ENCODE measurements at regions not wholly inside any gene's neighbourhood (a gene's known extent, or its start where the extent isn't known, plus 50 kb on each side); places are given as distances from the start of the nearest gene placed in this dataset.

DNA sequence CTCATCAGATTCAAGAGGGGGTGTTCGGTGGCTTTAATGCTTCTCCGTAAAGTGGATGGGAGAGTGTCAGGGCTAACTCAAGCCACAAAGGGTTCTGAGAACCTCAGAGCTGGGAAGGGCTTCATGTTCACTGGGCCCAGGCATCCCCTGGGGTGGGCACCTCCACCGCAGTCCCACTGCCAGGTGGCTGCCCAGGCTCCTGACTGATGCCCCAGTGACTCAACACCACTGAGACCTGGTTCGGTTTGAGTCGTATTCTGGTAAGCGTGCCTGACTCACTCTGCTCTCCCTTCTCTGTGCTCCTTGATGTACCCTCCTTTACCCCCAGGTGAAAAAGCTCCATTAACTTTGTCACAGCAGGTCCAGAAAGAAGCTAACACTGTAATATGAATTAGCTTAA, 304.6 kb downstream of the RPLP1 start:
- no peaks in the 10 kb centered on the region for H3K27me3 ChIP-seq (ENCODE audit: control insufficient read depth, insufficient read depth, low read length)
- ChIA-PET CTCF (no interaction called here), POLR2A (no interaction called here)
- H3K4me3 ChIP-seq (ENCODE audit: low read depth in 2 of 2, low read length in 2 of 2): no peak overlapping the region
- intact Hi-C loops (cut with micrococcal nuclease; ENCODE audit: unreplicated experiment): no loop called here
- no peak overlapping the region for H3K27ac ChIP-seq (ENCODE audit: low read length)
- H3K36me3 ChIP-seq (ENCODE audit: control insufficient read depth, insufficient read depth, low read length): no peaks in the 10 kb centered on the region
- no peak for DNase-seq (ENCODE audit: low read depth, low spot score)
- no TSS peak for BruUV-seq (replicated peaks)
- TF ChIP-seq, protein P1, sequence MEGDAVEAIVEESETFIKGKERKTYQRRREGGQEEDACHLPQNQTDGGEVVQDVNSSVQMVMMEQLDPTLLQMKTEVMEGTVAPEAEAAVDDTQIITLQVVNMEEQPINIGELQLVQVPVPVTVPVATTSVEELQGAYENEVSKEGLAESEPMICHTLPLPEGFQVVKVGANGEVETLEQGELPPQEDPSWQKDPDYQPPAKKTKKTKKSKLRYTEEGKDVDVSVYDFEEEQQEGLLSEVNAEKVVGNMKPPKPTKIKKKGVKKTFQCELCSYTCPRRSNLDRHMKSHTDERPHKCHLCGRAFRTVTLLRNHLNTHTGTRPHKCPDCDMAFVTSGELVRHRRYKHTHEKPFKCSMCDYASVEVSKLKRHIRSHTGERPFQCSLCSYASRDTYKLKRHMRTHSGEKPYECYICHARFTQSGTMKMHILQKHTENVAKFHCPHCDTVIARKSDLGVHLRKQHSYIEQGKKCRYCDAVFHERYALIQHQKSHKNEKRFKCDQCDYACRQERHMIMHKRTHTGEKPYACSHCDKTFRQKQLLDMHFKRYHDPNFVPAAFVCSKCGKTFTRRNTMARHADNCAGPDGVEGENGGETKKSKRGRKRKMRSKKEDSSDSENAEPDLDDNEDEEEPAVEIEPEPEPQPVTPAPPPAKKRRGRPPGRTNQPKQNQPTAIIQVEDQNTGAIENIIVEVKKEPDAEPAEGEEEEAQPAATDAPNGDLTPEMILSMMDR (IDR thresholded peaks at IDR 0.05): no peak
- H3K9me3 ChIP-seq (ENCODE audit: control insufficient read depth, insufficient read depth, low read depth, low read length): peaks cover 2% of the 10 kb centered on the region; the same call in 1 of the 2 replicates
- no peak for ATAC-seq
- H3K4me1 ChIP-seq (ENCODE audit: control insufficient read depth, insufficient read depth, low read length): no peaks in the 10 kb centered on the region
- in situ Hi-C loops (cut with HindIII; ENCODE audit: low pct_unique_long_range_greater_than_20kb, low sequenced_read_pairs): no loop called here

DNA sequence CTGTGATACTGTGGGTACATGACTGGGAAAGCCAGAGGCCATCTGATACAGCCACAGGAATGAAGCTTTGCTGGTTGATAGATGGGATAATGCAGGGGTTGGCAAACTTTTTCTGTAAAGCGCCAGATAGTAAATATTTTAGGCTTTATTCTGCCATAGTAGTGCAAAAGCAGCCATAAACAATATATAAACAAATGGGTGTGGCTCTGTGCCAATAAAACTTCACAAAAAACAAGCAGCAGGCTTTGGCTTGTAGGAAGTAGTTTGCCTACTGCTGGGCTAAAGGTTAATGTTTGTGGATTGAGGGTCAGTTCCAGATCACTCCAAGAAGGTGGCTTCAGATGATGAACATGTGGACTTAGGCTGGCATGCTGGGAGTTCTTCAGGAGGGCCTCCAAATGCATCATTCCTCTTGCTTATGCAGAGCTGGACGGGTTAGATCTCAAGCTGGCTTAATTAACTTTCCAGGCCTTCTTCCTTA, 305.7 kb downstream of the RPLP1 start:
- Histone ChIP-seq H3K4me3 (ENCODE audit: low read depth in 2 of 2, low read length in 2 of 2) (no peak overlapping the region), H3K36me3 (ENCODE audit: control insufficient read depth, insufficient read depth, low read length) (no peaks in the 10 kb centered on the region), H3K9me3 (ENCODE audit: control insufficient read depth, insufficient read depth, low read depth, low read length) (no peaks in the 10 kb centered on the region), H3K27me3 (ENCODE audit: control insufficient read depth, insufficient read depth, low read length) (no peaks in the 10 kb centered on the region), H3K4me1 (ENCODE audit: control insufficient read depth, insufficient read depth, low read length) (no peaks in the 10 kb centered on the region), H3K27ac (ENCODE audit: low read length) (no peak overlapping the region)
- in situ Hi-C loops (cut with HindIII; ENCODE audit: low pct_unique_long_range_greater_than_20kb, low sequenced_read_pairs) (no loop called here), intact Hi-C loops (cut with micrococcal nuclease; ENCODE audit: unreplicated experiment) (no loop called here)
- ChIA-PET CTCF (no interaction called here), POLR2A (interaction anchor here (0.6 kb wide), 1 partner anchor 38 kb away, joined by 3 read pairs; no protein-coding TSS in a partner anchor)
- BruUV-seq (replicated peaks): no TSS peak
- TF ChIP-seq TCF7L2 (IDR thresholded peaks at IDR 0.05; ENCODE audit: low read depth, low read length): no peak
- TF ChIP-seq, protein P2, sequence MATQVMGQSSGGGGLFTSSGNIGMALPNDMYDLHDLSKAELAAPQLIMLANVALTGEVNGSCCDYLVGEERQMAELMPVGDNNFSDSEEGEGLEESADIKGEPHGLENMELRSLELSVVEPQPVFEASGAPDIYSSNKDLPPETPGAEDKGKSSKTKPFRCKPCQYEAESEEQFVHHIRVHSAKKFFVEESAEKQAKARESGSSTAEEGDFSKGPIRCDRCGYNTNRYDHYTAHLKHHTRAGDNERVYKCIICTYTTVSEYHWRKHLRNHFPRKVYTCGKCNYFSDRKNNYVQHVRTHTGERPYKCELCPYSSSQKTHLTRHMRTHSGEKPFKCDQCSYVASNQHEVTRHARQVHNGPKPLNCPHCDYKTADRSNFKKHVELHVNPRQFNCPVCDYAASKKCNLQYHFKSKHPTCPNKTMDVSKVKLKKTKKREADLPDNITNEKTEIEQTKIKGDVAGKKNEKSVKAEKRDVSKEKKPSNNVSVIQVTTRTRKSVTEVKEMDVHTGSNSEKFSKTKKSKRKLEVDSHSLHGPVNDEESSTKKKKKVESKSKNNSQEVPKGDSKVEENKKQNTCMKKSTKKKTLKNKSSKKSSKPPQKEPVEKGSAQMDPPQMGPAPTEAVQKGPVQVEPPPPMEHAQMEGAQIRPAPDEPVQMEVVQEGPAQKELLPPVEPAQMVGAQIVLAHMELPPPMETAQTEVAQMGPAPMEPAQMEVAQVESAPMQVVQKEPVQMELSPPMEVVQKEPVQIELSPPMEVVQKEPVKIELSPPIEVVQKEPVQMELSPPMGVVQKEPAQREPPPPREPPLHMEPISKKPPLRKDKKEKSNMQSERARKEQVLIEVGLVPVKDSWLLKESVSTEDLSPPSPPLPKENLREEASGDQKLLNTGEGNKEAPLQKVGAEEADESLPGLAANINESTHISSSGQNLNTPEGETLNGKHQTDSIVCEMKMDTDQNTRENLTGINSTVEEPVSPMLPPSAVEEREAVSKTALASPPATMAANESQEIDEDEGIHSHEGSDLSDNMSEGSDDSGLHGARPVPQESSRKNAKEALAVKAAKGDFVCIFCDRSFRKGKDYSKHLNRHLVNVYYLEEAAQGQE (IDR thresholded peaks at IDR 0.05; ENCODE audit: insufficient read depth in 1 of 2, low read depth in 2 of 2, low read length in 1 of 2): no peak
- TF ChIP-seq, protein P1 (IDR thresholded peaks at IDR 0.05): no peak
- TF ChIP-seq SIN3A (IDR thresholded peaks at IDR 0.05; ENCODE audit: borderline replicate concordance, insufficient read depth, low read depth, low read length): no peak
- TF ChIP-seq POLR2AphosphoS5 (IDR thresholded peaks at IDR 0.05; ENCODE audit: low read depth, low read length): no peak
- no peak for DNase-seq (ENCODE audit: low read depth, low spot score)
- ATAC-seq: no peak
